Upper lobe of right lung (tissue), 1 donor: ENCODE measurements at regions not wholly inside any gene's neighbourhood (a gene's known extent, or its start where the extent isn't known, plus 50 kb on each side); places are given as distances from the start of the nearest gene placed in this dataset.
"Not testable (repeated sequence)": the region's sequence is repeated elsewhere in the genome, so short reads cannot be mapped to it uniquely, and the experiment has no call there.

Experiments used
- ATAC-seq: fragments of 200-7000 bp; cut with Tn5 transposase; one replicate; pipeline ENCODE4 v1.9.1; 2020; ENCODE audit warnings: mild to moderate bottlenecking, moderate library complexity
- DNase-seq: peaks from one replicate; pipeline ENCODE4 v3.0.0-alpha.2; 2020
- H3K27ac ChIP-seq: fragments of 200-600 bp; one replicate; pipeline ENCODE4 v1.8.0; 2022
- H3K27me3 ChIP-seq: fragments of 200-600 bp; one replicate; pipeline ENCODE4 v1.8.0; 2022; ENCODE audit warnings: mild to moderate bottlenecking
- H3K36me3 ChIP-seq: fragments of 200-600 bp; one replicate; pipeline ENCODE4 v1.8.0; 2022
- H3K4me1 ChIP-seq: fragments of 200-600 bp; one replicate; pipeline ENCODE4 v1.8.0; 2022
- H3K4me3 ChIP-seq: fragments of 200-600 bp; one replicate; pipeline ENCODE4 v1.8.0; 2022; ENCODE audit warnings: mild to moderate bottlenecking
- H3K9me3 ChIP-seq: fragments of 200-600 bp; one replicate; pipeline ENCODE4 v1.8.0; 2022
- CTCF ChIP-seq: fragments of 200-600 bp; IDR thresholded peaks from one replicate; pipeline ENCODE4 v1.8.0; 2022; ENCODE audit warnings: antibody characterized with exemption
- intact Hi-C: fragments of 100-400 bp; cut with DNase I; formaldehyde crosslinking; loops from one replicate; pipeline ENCODE4 v1.11.0; 2022
- donor health status: DM: no; HTN: yes; CAD: no; lungs with severe emphysema.

GRCh38 chr4:19194672-19195071 lies 1057.0 kb upstream of the SLIT2 start:
- no peak for TF ChIP-seq CTCF
- Histone ChIP-seq H3K4me1 (no peaks in the 10 kb centered on the region), H3K27ac (no peak overlapping the region), H3K27me3 (no peaks in the 10 kb centered on the region), H3K4me3 (no peak overlapping the region), H3K9me3 (no peaks in the 10 kb centered on the region), H3K36me3 (no peaks in the 10 kb centered on the region)
- intact Hi-C loops: no loop called here
- no peak for ATAC-seq
- DNase-seq: no peak

GRCh38 chr4:19193274-19193981 lies 1058.3 kb upstream of the SLIT2 start:
- TF ChIP-seq CTCF: no peak
- ATAC-seq: no peak
- DNase-seq: no peak
- Histone ChIP-seq H3K4me3 (no peak overlapping the region), H3K4me1 (no peaks in the 10 kb centered on the region), H3K27me3 (no peaks in the 10 kb centered on the region), H3K27ac (no peak overlapping the region), H3K36me3 (no peaks in the 10 kb centered on the region), H3K9me3 (no peaks in the 10 kb centered on the region)
- intact Hi-C loops: no loop called here

GRCh38 chr4:19191979-19192650 lies 1059.6 kb upstream of the SLIT2 start:
- Histone ChIP-seq H3K36me3 (no peaks in the 10 kb centered on the region), H3K4me1 (no peaks in the 10 kb centered on the region), H3K9me3 (no peaks in the 10 kb centered on the region), H3K27me3 (no peaks in the 10 kb centered on the region), H3K27ac (no peak overlapping the region), H3K4me3 (no peak overlapping the region)
- ATAC-seq (no peak), DNase-seq (no peak)
- TF ChIP-seq CTCF: no peak
- intact Hi-C loops: no loop called here

GRCh38 chr4:19187691-19188090 lies 1064.0 kb upstream of the SLIT2 start:
- Histone ChIP-seq H3K9me3 (no peaks in the 10 kb centered on the region), H3K36me3 (no peaks in the 10 kb centered on the region), H3K4me3 (no peak overlapping the region), H3K27ac (no peak overlapping the region), H3K4me1 (no peaks in the 10 kb centered on the region), H3K27me3 (no peaks in the 10 kb centered on the region)
- no peak for DNase-seq
- intact Hi-C loops: no loop called here
- no peak for ATAC-seq
- TF ChIP-seq CTCF: no peak

- Histone ChIP-seq H3K27me3 (no peaks in the 10 kb centered on the region), H3K4me1 (no peaks in the 10 kb centered on the region), H3K36me3 (no peaks in the 10 kb centered on the region), H3K4me3 (no peak overlapping the region), H3K9me3 (no peaks in the 10 kb centered on the region), H3K27ac (no peak overlapping the region)
- no peak for DNase-seq
- ATAC-seq: no peak
- intact Hi-C loops: no loop called here
- no peak for TF ChIP-seq CTCF
Measured at GRCh38 chr4:19187096-19187495, 1064.6 kb upstream of the SLIT2 start.

- not testable (repeated sequence) for ATAC-seq, H3K4me3 ChIP-seq, H3K9me3 ChIP-seq
Measured at GRCh38 chr4:19181631-19182030, 1070.1 kb upstream of the SLIT2 start.

More at GRCh38 chr4:19181631-19182030, 1070.1 kb upstream of the SLIT2 start:
- H3K4me1 ChIP-seq, H3K27me3 ChIP-seq, DNase-seq, intact Hi-C loops, H3K27ac ChIP-seq, H3K36me3 ChIP-seq: not testable (repeated sequence)
